GM23338 (cell line): ENCODE measurements at regions not wholly inside any gene's neighbourhood (a gene's known extent, or its start where the extent isn't known, plus 50 kb on each side); places are given as distances from the start of the nearest gene placed in this dataset.

Experiments used
- CTCF ChIP-seq, 2 experiments: fragments of 200-600 bp in 1 of 2; sonication (generic) in 1 of 2; conservative IDR thresholded peaks; 2 replicates each; pipeline versions ENCODE4 v1.5.1 to v1.6.1; 2016 to 2017; ENCODE audit warnings: antibody characterized with exemption in 2 of 2, low read depth in 2 of 2, mild to moderate bottlenecking in 2 of 2, moderate library complexity in 1 of 2
- EZH2phosphoT487 ChIP-seq: fragments of 200-600 bp; sonication (generic); IDR thresholded peaks from one replicate; pipeline ENCODE4 v1.8.1; 2018; ENCODE audit warnings: antibody characterized with exemption; ENCODE audit not compliant: unreplicated experiment
- POLR2AphosphoS5 ChIP-seq: IDR thresholded peaks from 2 replicates; pipeline ENCODE4 v1.6.1; 2016; ENCODE audit warnings: antibody characterized with exemption, low read depth

GRCh38 chr6:23435798-23436197, 690.2 kb upstream of the NRSN1 start:
- TF ChIP-seq POLR2AphosphoS5 (no peak), EZH2phosphoT487 (no peak), CTCF (conservative IDR thresholded peaks at IDR 0.05; ENCODE audit: low read depth in 2 of 2) (no peak)
